ENCODE measurements at regions not wholly inside any gene's neighbourhood (a gene's known extent, or its start where the extent isn't known, plus 50 kb on each side); places are given as distances from the start of the nearest gene placed in this dataset.

- TF ChIP-seq CTCF (conservative IDR thresholded peaks at IDR 0.05 in 1 of 2, IDR thresholded peaks at IDR 0.05 in 1 of 2; ENCODE audit: extremely low read depth in 1 of 2, insufficient read depth in 1 of 2, low read depth in 1 of 2, low read length in 2 of 2) (no peak), EZH2 (IDR thresholded peaks at IDR 0.05; ENCODE audit: borderline replicate concordance, low read length) (no peak)
Measured at GRCh38 chr18:28512357-28512756, 335.4 kb upstream of the CDH2 start.

All from mammary epithelial cell (primary cell).